CD4-positive, alpha-beta T cell (primary cell): ENCODE measurements at regions not wholly inside any gene's neighbourhood (a gene's known extent, or its start where the extent isn't known, plus 50 kb on each side); places are given as distances from the start of the nearest gene placed in this dataset.

Source experiments
- ATAC-seq: fragments of 200-7000 bp; cut with Tn5 transposase; one replicate; pipeline ENCODE4 v1.10.0; 2022; ENCODE audit warnings: mild to moderate bottlenecking; ENCODE audit not compliant: poor library complexity
- CTCF ChIA-PET: fragments of 350-600 bp; sonication (Branson Sonifier 250); formaldehyde crosslinking; loops from one replicate; lab custom pipeline; 2021; ENCODE audit warnings: antibody characterized with exemption, inconsistent platforms; lab: Charles Lee
- POLR2A ChIA-PET: fragments of 350-600 bp; sonication (Branson Sonifier 250); formaldehyde crosslinking; loops from one replicate; lab custom pipeline; 2021; ENCODE audit warnings: antibody characterized with exemption, inconsistent platforms; lab: Charles Lee
- DNase-seq, 14 experiments: peaks; one replicate each; pipeline ENCODE4 v3.0.0-alpha.2; 2013 to 2020; ENCODE audit warnings: mixed read lengths in 2 of 14
- H3K27ac ChIP-seq, 2 donors: one replicate each; pipeline versions ENCODE4 v1.5.1 to v1.7.0; 2013; ENCODE audit warnings: low read length in 2 of 2, low read depth in 1 of 2, mild to moderate bottlenecking in 1 of 2
- H3K27me3 ChIP-seq, 2 experiments: 1 replicate in 1 of 2; 2 replicates in 1 of 2; pipeline versions ENCODE4 v1.6.1 to v1.7.0; 2013; ENCODE audit warnings: low read length in 2 of 2, control low read depth in 1 of 2, mild to moderate bottlenecking in 1 of 2, moderate library complexity in 1 of 2; ENCODE audit not compliant: insufficient read depth in 2 of 2, control insufficient read depth in 1 of 2
- H3K36me3 ChIP-seq: one replicate; pipeline ENCODE4 v1.6.1; 2013; ENCODE audit warnings: low read length, control low read depth; ENCODE audit not compliant: insufficient read depth
- H3K4me1 ChIP-seq: one replicate; pipeline ENCODE4 v1.6.1; 2013; ENCODE audit warnings: low read length, control low read depth; ENCODE audit not compliant: insufficient read depth
- H3K4me3 ChIP-seq: one replicate; pipeline ENCODE4 v1.5.1; 2013; ENCODE audit warnings: mild to moderate bottlenecking, low read length, moderate library complexity
- H3K9me3 ChIP-seq, 2 experiments: 1 replicate in 1 of 2; 2 replicates in 1 of 2; pipeline versions ENCODE4 v1.6.1 to v1.7.0; 2013; ENCODE audit warnings: low read length in 2 of 2, mild to moderate bottlenecking in 2 of 2, control low read depth in 1 of 2, moderate library complexity in 1 of 2; ENCODE audit not compliant: control insufficient read depth in 1 of 2, insufficient read depth in 1 of 2
- H3K27ac Mint-ChIP-seq: one replicate; pipeline ENCODE4 v1.8.0; 2020; ENCODE audit warnings: mixed read lengths
- H3K27me3 Mint-ChIP-seq: one replicate; pipeline ENCODE4 v1.8.0; 2021; ENCODE audit warnings: mixed read lengths
- H3K36me3 Mint-ChIP-seq: one replicate; pipeline ENCODE4 v1.8.0; 2021; ENCODE audit warnings: low read depth, mixed read lengths
- H3K4me1 Mint-ChIP-seq: one replicate; pipeline ENCODE4 v1.8.0; 2021; ENCODE audit warnings: low read depth, mixed read lengths
- H3K4me3 Mint-ChIP-seq: one replicate; pipeline ENCODE4 v1.8.0; 2020; ENCODE audit warnings: mild to moderate bottlenecking, mixed read lengths
- H3K9me3 Mint-ChIP-seq: one replicate; pipeline ENCODE4 v1.8.0; 2020; ENCODE audit warnings: mixed read lengths
- intact Hi-C, 2 experiments: fragments of 100-400 bp; cut with DNase I in 1 of 2; cut with micrococcal nuclease in 1 of 2; formaldehyde crosslinking; loops; one replicate each; pipeline versions ENCODE4 v1.15.1 to v1.9.0; 2023 to 2025; cut with DNase I, micrococcal nuclease
- TF ChIP-seq, protein P1 (sequence below): fragments of 200-600 bp; IDR thresholded peaks from one replicate; pipeline ENCODE4 v1.8.0; 2022; ENCODE audit warnings: antibody characterized with exemption, mild to moderate bottlenecking

DNA sequence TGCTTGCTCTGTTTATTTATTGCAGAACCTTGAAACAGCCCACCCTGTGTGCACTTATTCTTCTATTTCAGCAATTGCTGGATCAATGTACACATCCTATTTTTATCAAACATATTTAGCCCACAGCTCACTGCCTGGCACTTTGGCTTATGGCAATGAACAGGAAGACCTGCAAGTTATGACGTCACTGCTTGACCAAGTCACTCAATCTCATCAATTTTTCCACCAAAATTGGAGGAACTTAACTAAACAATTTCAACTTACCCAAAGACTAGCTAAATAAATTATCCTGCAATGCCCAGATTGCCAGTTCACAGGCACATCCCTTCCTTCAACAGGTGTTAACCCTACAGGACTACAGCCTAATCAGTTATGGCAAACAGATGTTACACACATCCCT lies 89.3 kb downstream of the FSCB start:
- H3K27ac ChIP-seq = no peak overlapping the region
- no peak for ATAC-seq
- intact Hi-C loops = no loop called here
- no peaks in the 10 kb centered on the region for H3K4me1 ChIP-seq
- Mint-ChIP-seq H3K27me3 (no peaks in the 10 kb centered on the region), H3K27ac (no peak overlapping the region), H3K4me1 (no peaks in the 10 kb centered on the region), H3K36me3 (no peaks in the 10 kb centered on the region), H3K9me3 (peaks cover 7% of the 10 kb centered on the region), H3K4me3 (no peak overlapping the region)
- H3K9me3 ChIP-seq = peaks cover 0 to 7% of the 10 kb centered on the region in 2 experiments
- no peak overlapping the region for H3K4me3 ChIP-seq
- H3K36me3 ChIP-seq = no peaks in the 10 kb centered on the region
- H3K27me3 ChIP-seq = no peaks in the 10 kb centered on the region
- ChIA-PET CTCF (no interaction called here), POLR2A (no interaction called here)
- no peak for DNase-seq
- TF ChIP-seq, protein P1, sequence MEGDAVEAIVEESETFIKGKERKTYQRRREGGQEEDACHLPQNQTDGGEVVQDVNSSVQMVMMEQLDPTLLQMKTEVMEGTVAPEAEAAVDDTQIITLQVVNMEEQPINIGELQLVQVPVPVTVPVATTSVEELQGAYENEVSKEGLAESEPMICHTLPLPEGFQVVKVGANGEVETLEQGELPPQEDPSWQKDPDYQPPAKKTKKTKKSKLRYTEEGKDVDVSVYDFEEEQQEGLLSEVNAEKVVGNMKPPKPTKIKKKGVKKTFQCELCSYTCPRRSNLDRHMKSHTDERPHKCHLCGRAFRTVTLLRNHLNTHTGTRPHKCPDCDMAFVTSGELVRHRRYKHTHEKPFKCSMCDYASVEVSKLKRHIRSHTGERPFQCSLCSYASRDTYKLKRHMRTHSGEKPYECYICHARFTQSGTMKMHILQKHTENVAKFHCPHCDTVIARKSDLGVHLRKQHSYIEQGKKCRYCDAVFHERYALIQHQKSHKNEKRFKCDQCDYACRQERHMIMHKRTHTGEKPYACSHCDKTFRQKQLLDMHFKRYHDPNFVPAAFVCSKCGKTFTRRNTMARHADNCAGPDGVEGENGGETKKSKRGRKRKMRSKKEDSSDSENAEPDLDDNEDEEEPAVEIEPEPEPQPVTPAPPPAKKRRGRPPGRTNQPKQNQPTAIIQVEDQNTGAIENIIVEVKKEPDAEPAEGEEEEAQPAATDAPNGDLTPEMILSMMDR = no peak

DNA sequence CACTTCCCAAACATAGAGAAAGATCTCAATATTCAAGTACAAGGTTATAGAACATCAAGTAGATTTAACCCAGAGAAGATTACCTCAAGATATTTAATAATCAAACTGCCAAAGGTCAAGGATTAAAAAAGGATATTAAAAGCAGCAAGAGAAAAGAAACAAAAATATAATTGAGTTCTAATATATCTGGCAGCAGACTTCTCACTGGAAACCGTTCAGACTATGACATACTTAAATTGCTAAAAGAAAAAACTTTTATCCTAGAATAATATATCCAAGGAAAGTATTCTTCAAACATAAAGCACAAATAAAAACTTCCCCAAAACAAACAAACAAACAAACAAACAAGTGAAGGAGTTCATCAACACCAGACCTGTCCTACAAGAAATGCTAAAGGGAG lies 92.4 kb downstream of the FSCB start:
- no peak overlapping the region for H3K4me3 ChIP-seq
- peaks cover 0 to 4% of the 10 kb centered on the region in 2 experiments for H3K9me3 ChIP-seq
- no peaks in the 10 kb centered on the region for H3K4me1 Mint-ChIP-seq
- no peaks in the 10 kb centered on the region for H3K27me3 ChIP-seq
- no peaks in the 10 kb centered on the region for H3K36me3 ChIP-seq
- H3K27ac Mint-ChIP-seq = no peak overlapping the region
- H3K4me1 ChIP-seq = no peaks in the 10 kb centered on the region
- H3K27ac ChIP-seq = no peak overlapping the region
- no peak overlapping the region for H3K4me3 Mint-ChIP-seq
- ChIA-PET POLR2A (no interaction called here), CTCF (no interaction called here)
- TF ChIP-seq, protein P1 = no peak
- ATAC-seq (no peak), DNase-seq (no peak)
- no peaks in the 10 kb centered on the region for H3K36me3 Mint-ChIP-seq
- no peaks in the 10 kb centered on the region for H3K27me3 Mint-ChIP-seq
- intact Hi-C loops = no loop called here
- peaks cover 7% of the 10 kb centered on the region for H3K9me3 Mint-ChIP-seq

DNA sequence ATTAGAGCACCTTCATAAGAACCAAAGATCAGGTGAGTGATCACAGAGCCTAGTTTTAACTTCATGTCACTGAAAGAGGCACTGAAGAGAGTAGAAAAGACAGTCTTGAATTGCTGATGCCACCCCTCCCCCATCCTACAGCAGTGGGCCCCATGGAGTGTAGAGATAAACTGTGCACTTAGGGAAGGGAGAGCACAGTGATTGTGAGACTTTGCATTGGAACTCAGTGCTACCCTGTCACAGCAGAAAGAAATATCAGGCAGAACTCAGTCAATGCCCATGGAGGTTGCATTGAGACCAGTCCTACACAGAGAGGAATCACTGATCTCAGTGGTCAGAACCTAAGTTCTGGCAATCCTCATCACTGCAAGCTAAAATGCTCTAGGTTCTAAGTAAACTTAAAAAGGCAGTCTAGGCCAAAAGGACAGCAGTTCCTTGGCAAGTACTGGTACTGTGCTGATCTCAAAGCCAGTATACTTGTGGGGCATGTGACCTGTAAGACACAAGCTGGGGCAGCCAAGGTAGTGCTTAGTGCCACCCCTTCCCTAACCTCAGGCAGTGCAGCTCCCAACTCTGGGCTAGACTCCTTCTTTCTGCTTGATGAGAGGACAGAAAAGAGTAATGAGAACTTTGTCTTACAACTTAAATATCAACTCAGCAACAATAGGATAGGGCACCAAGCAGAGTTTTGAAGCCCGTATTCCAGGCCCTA lies 94.1 kb downstream of the FSCB start:
- no peak for ATAC-seq
- Histone ChIP-seq H3K27ac (no peak overlapping the region), H3K36me3 (no peaks in the 10 kb centered on the region), H3K9me3 (peaks cover 0 to 9% of the 10 kb centered on the region in 2 experiments), H3K4me3 (no peak overlapping the region), H3K27me3 (no peaks in the 10 kb centered on the region), H3K4me1 (no peaks in the 10 kb centered on the region)
- intact Hi-C loops = no loop called here
- peaks cover 7% of the 10 kb centered on the region for H3K9me3 Mint-ChIP-seq
- DNase-seq = no peak
- TF ChIP-seq, protein P1 = no peak
- H3K27ac Mint-ChIP-seq = no peak overlapping the region
- no peaks in the 10 kb centered on the region for H3K27me3 Mint-ChIP-seq
- no peak overlapping the region for H3K4me3 Mint-ChIP-seq
- CTCF ChIA-PET = no interaction called here
- no peaks in the 10 kb centered on the region for H3K36me3 Mint-ChIP-seq
- POLR2A ChIA-PET = no interaction called here
- H3K4me1 Mint-ChIP-seq = no peaks in the 10 kb centered on the region
